ENCODE measurements at regions not wholly inside any gene's neighbourhood (a gene's known extent, or its start where the extent isn't known, plus 50 kb on each side); places are given as distances from the start of the nearest gene placed in this dataset.

DNA sequence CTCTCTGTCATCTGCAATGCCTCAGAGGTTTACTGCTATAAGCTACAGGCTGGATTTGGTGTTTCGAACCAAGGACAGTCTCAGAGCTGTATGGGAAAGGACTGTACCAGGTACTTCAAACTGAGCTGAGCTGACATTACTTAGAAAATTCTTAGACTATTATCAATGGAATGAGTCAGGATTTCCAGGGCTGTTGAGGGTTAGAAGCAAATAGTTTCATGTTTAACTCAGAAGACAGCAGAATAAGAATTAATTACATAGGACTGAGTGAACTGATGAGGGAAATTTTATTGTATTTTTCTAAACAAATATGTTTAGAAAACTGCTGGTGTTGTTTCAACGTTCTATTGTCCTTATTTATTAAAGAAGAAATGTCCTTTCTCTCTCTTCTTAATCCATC, 74.3 kb upstream of the CAPZB start:
- H3K79me1 ChIP-seq (ENCODE audit: low read depth, low read length): no peaks in the 10 kb centered on the region
- no peaks in the 10 kb centered on the region for H4K20me1 ChIP-seq (replicated peaks in 1 of 2; ENCODE audit: control insufficient read depth in 1 of 2, insufficient read depth in 2 of 2, low read length in 2 of 2)
- no peak overlapping the region for H3K4ac ChIP-seq (replicated peaks; ENCODE audit: insufficient read length, low read depth, low read length)
- H3K9me3 ChIP-seq (ENCODE audit: insufficient read depth in 2 of 2, low read depth in 1 of 2, low read length in 1 of 2): no peaks in the 10 kb centered on the region
- H3K36me3 ChIP-seq (ENCODE audit: control insufficient read depth in 2 of 4, insufficient read depth in 4 of 4, low read length in 3 of 4): no peaks in the 10 kb centered on the region
- H2AK5ac ChIP-seq (ENCODE audit: low read depth, low read length): no peak overlapping the region
- H3K27me3 ChIP-seq (replicated peaks in 1 of 4; ENCODE audit: control insufficient read depth in 3 of 4, extremely low read depth in 1 of 4, insufficient read depth in 3 of 4, low read length in 3 of 4): no peaks in the 10 kb centered on the region; a peak in 1 of 7 replicates
- no peaks in the 10 kb centered on the region for H3K4me1 ChIP-seq (replicated peaks in 1 of 4; ENCODE audit: control insufficient read depth in 3 of 4, insufficient read depth in 4 of 4, low read length in 3 of 4)
- FAIRE-seq (no peak), DNase-seq (ENCODE audit: low read depth in 1 of 2, low spot score in 2 of 2) (no peak)
- no peak overlapping the region for H3K14ac ChIP-seq (ENCODE audit: insufficient read length)
- ChIA-PET CTCF (ENCODE audit: partially characterized antibody) (interaction anchor here (1.1 to 1.3 kb wide), 2 partner anchors 11 to 80 kb away, joined by 3 to 4 read pairs; no protein-coding TSS in a partner anchor), POLR2A (ENCODE audit: partially characterized antibody) (no interaction called here)
- 79% methylated on average over 2 of the region's 2 CpGs; no CpG with 5 or more reads in 1 of the 2 experiments for WGBS, 2 experiments (ENCODE audit: extremely low coverage in 1 of 2, insufficient coverage in 1 of 2, insufficient read length in 1 of 2, insufficient replicate concordance in 2 of 2, low coverage in 1 of 2, low lambda C conversion rate in 2 of 2, missing lambda C conversion rate in 1 of 2)
- H3K18ac ChIP-seq (ENCODE audit: extremely low read depth, low read length): no peak overlapping the region
- no peaks in the 10 kb centered on the region; the same call in 1 of the 2 replicates for H3K23me2 ChIP-seq (ENCODE audit: low read depth, low read length)
- H2AFZ ChIP-seq (ENCODE audit: low read length): no peak overlapping the region
- no peak overlapping the region for H2BK120ac ChIP-seq (replicated peaks; ENCODE audit: low read depth, low read length)
- no peak overlapping the region for H2BK20ac ChIP-seq (ENCODE audit: low read length)
- no peak overlapping the region for H4K8ac ChIP-seq (ENCODE audit: extremely low read depth, insufficient read depth, low read length)
- no peak overlapping the region for H2BK15ac ChIP-seq (ENCODE audit: low read length)
- H3K4me2 ChIP-seq (ENCODE audit: insufficient read depth in 1 of 2, low read depth in 2 of 2, low read length in 2 of 2): no peak overlapping the region
- H2BK12ac ChIP-seq (ENCODE audit: low read depth, low read length): no peak overlapping the region
- no peak overlapping the region for H3K9ac ChIP-seq (replicated peaks in 1 of 4; ENCODE audit: extremely low read depth in 1 of 4, low read depth in 3 of 4, low read length in 3 of 4)
- H4K5ac ChIP-seq (ENCODE audit: insufficient read length, low read depth, low read length): no peak overlapping the region
- H2BK5ac ChIP-seq (ENCODE audit: low read depth, low read length): no peak overlapping the region
- no peak overlapping the region for H3K56ac ChIP-seq (replicated peaks; ENCODE audit: insufficient read length, low read depth, low read length)
- H3K79me2 ChIP-seq (ENCODE audit: control insufficient read depth in 1 of 2, insufficient read depth in 2 of 2, low read length in 2 of 2): no peaks in the 10 kb centered on the region
- no peak overlapping the region for H3K23ac ChIP-seq (ENCODE audit: insufficient read length)
- H3K27ac ChIP-seq (ENCODE audit: low read depth, low read length): no peak overlapping the region
- H4K91ac ChIP-seq (replicated peaks; ENCODE audit: insufficient read length, low read length): no peak overlapping the region
- H3K4me3 ChIP-seq (ENCODE audit: extremely low read depth in 1 of 4, insufficient read depth in 2 of 4, low read depth in 3 of 4, low read length in 4 of 4): no peak overlapping the region
- TF ChIP-seq NANOG (IDR thresholded peaks at IDR 0.05; ENCODE audit: insufficient read depth, low read depth, low read length, poor library complexity, severe bottlenecking) (no peak), JUND (IDR thresholded peaks at IDR 0.05; ENCODE audit: low read length) (no peak), TCF12 (IDR thresholded peaks at IDR 0.05; ENCODE audit: low read depth, low read length) (no peak), MAFK (IDR thresholded peaks at IDR 0.05; ENCODE audit: low read depth, low read length) (no peak), BRCA1 (IDR thresholded peaks at IDR 0.05; ENCODE audit: low read depth, low read length) (no peak), CBX8 (IDR thresholded peaks at IDR 0.05; ENCODE audit: borderline replicate concordance, low read depth, low read length) (no peak), CEBPB (IDR thresholded peaks at IDR 0.05; ENCODE audit: low read depth, low read length) (no peak), RBBP5 (IDR thresholded peaks at IDR 0.05; ENCODE audit: borderline replicate concordance, low read depth, low read length) (no peak), YY1 (IDR thresholded peaks at IDR 0.05; ENCODE audit: low read depth, low read length) (no peak), SP1 (IDR thresholded peaks at IDR 0.05; ENCODE audit: low read depth, low read length) (no peak), RXRA (IDR thresholded peaks at IDR 0.05; ENCODE audit: insufficient read depth, low read depth, low read length) (no peak), HDAC2 (IDR thresholded peaks at IDR 0.05; ENCODE audit: borderline replicate concordance in 1 of 2, low read depth in 2 of 2, low read length in 2 of 2) (no peak), SUZ12 (IDR thresholded peaks at IDR 0.05; ENCODE audit: low read length) (no peak), EP300 (IDR thresholded peaks at IDR 0.05; ENCODE audit: borderline replicate concordance in 1 of 2, low read depth in 2 of 2, low read length in 2 of 2) (no peak), KDM5A (IDR thresholded peaks at IDR 0.05; ENCODE audit: low read length) (no peak)

Data from H1 (cell line).